Fibroblast of pulmonary artery (primary cell): ENCODE measurements at regions not wholly inside any gene's neighbourhood (a gene's known extent, or its start where the extent isn't known, plus 50 kb on each side); places are given as distances from the start of the nearest gene placed in this dataset.

Source experiments
- DNase-seq: peaks from one replicate; pipeline ENCODE4 v3.0.0-alpha.2; 2010; ENCODE audit warnings: low read depth
- H3K4me3 ChIP-seq: replicated peaks from 2 replicates; pipeline ENCODE4 v1.5.1; 2011; ENCODE audit warnings: low read depth, mild to moderate bottlenecking, control low read depth, low read length, moderate library complexity
- CTCF ChIP-seq: IDR thresholded peaks from 2 replicates; pipeline ENCODE4 v1.5.1; 2011; ENCODE audit warnings: mild to moderate bottlenecking, control low read depth, low read length, inconsistent platforms; ENCODE audit errors: missing control alignments

GRCh38 chr1:70553567-70553956 is 142.5 kb downstream of the CTH start:
- TF ChIP-seq CTCF, result no peak
- no peak for DNase-seq
- no peak overlapping the region for H3K4me3 ChIP-seq

- DNase-seq, result no peak
- H3K4me3 ChIP-seq, result no peak overlapping the region
- TF ChIP-seq CTCF, result no peak
These were observed 143.3 kb downstream of the CTH start for GRCh38 chr1:70554341-70554740.

GRCh38 chr1:70556541-70556940 is 145.5 kb downstream of the CTH start:
- no peak overlapping the region for H3K4me3 ChIP-seq
- no peak for TF ChIP-seq CTCF
- no peak for DNase-seq

- H3K4me3 ChIP-seq, result no peak overlapping the region
These were observed 156.1 kb downstream of the CTH start for GRCh38 chr1:70567167-70567566.

GRCh38 chr1:70571191-70571590 is 160.1 kb downstream of the CTH start:
- no peak for DNase-seq
- H3K4me3 ChIP-seq, result no peak overlapping the region
- no peak for TF ChIP-seq CTCF

More at GRCh38 chr1:70567167-70567566, 156.1 kb downstream of the CTH start:
- no peak for TF ChIP-seq CTCF
- no peak for DNase-seq

GRCh38 chr1:70573317-70573843 is 162.3 kb downstream of the CTH start:
- no peak for TF ChIP-seq CTCF
- no peak for DNase-seq
- H3K4me3 ChIP-seq, result no peak overlapping the region

GRCh38 chr1:70581661-70582060 is 170.6 kb downstream of the CTH start:
- no peak for TF ChIP-seq CTCF
- no peak for DNase-seq
- H3K4me3 ChIP-seq, result no peak overlapping the region
